H1 (cell line): ENCODE measurements at regions not wholly inside any gene's neighbourhood (a gene's known extent, or its start where the extent isn't known, plus 50 kb on each side); places are given as distances from the start of the nearest gene placed in this dataset.

ENCODE experiments used
- CTCF ChIA-PET: fragments of 300-600 bp; sonication (Branson Sonifier 250); formaldehyde crosslinking; loops from one replicate; lab custom pipeline; 2021; ENCODE audit not compliant: partially characterized antibody; lab: Charles Lee
- POLR2A ChIA-PET: fragments of 300-600 bp; sonication (Branson Sonifier 250); formaldehyde crosslinking; loops from one replicate; lab custom pipeline; 2021; ENCODE audit warnings: inconsistent platforms; ENCODE audit not compliant: partially characterized antibody; lab: Charles Lee
- DNase-seq, 2 experiments: peaks; one replicate each; pipeline versions ENCODE4 v3.0.0 to v3.0.0-alpha.2; 2010 to 2022; ENCODE audit warnings: low spot score in 2 of 2, low read depth in 1 of 2, mixed read lengths in 1 of 2
- FAIRE-seq: peaks from 2 replicates; lab custom pipeline; 2011; peaks lifted over from hg19 to GRCh38; lab: Jason Lieb, UNC
- H2AFZ ChIP-seq: 2 replicates; pipeline ENCODE4 v1.8.1; 2012; ENCODE audit warnings: low read length, inconsistent platforms
- H2AK5ac ChIP-seq: 2 replicates; pipeline ENCODE4 v1.6.1; 2013; ENCODE audit warnings: low read depth, low read length
- H2BK120ac ChIP-seq: replicated peaks from 2 replicates; pipeline ENCODE3; 2013; ENCODE audit warnings: low read depth, low read length, inconsistent platforms
- H2BK12ac ChIP-seq: 2 replicates; pipeline ENCODE4 v1.6.1; 2013; ENCODE audit warnings: low read depth, low read length
- H2BK15ac ChIP-seq: 2 replicates; pipeline ENCODE4 v1.6.1; 2013; ENCODE audit warnings: low read length
- H2BK20ac ChIP-seq: 2 replicates; pipeline ENCODE4 v1.6.1; 2013; ENCODE audit warnings: low read length
- H2BK5ac ChIP-seq: 2 replicates; pipeline ENCODE4 v1.6.1; 2013; ENCODE audit warnings: low read depth, low read length
- H3K14ac ChIP-seq: 2 replicates; pipeline ENCODE4 v1.6.1; 2013; ENCODE audit warnings: inconsistent platforms; ENCODE audit not compliant: insufficient read length
- H3K18ac ChIP-seq: 2 replicates; pipeline ENCODE4 v1.6.1; 2013; ENCODE audit warnings: low read length; ENCODE audit errors: extremely low read depth
- H3K23ac ChIP-seq: 2 replicates; pipeline ENCODE4 v1.6.1; 2013; ENCODE audit warnings: inconsistent platforms; ENCODE audit not compliant: insufficient read length
- H3K23me2 ChIP-seq: 2 replicates; pipeline ENCODE4 v1.6.1; 2013; ENCODE audit warnings: low read depth, low read length
- H3K27ac ChIP-seq: 2 replicates; pipeline ENCODE4 v1.6.1; 2011; ENCODE audit warnings: low read depth, low read length, inconsistent platforms
- H3K27me3 ChIP-seq, 4 experiments: replicated peaks in 1 of 4; 1 replicate in 1 of 4; 2 replicates in 3 of 4; pipeline versions ENCODE4 v1.6.1 to v1.8.1; 2011 to 2013; ENCODE audit warnings: low read length in 3 of 4, mild to moderate bottlenecking in 3 of 4, inconsistent platforms in 2 of 4, mixed read lengths in 2 of 4, moderate library complexity in 1 of 4; ENCODE audit not compliant: control insufficient read depth in 3 of 4, insufficient read depth in 3 of 4; ENCODE audit errors: extremely low read depth in 1 of 4
- H3K36me3 ChIP-seq, 4 experiments: 2 replicates each; pipeline versions ENCODE4 v1.6.1 to v1.8.1; 2011 to 2013; ENCODE audit warnings: mild to moderate bottlenecking in 4 of 4, low read length in 3 of 4, moderate library complexity in 2 of 4, control low read depth in 1 of 4, inconsistent platforms in 1 of 4; ENCODE audit not compliant: insufficient read depth in 4 of 4, control insufficient read depth in 2 of 4
- H3K4ac ChIP-seq: replicated peaks from 2 replicates; pipeline ENCODE3; 2013; ENCODE audit warnings: low read length, low read depth, mixed read lengths, inconsistent platforms; ENCODE audit not compliant: insufficient read length
- H3K4me1 ChIP-seq, 4 experiments: replicated peaks in 1 of 4; 1 replicate in 1 of 4; 2 replicates in 3 of 4; pipeline versions ENCODE4 v1.6.1 to v1.8.1; 2011 to 2013; ENCODE audit warnings: low read length in 3 of 4, inconsistent platforms in 2 of 4, mixed read lengths in 1 of 4; ENCODE audit not compliant: insufficient read depth in 4 of 4, control insufficient read depth in 3 of 4
- H3K4me2 ChIP-seq, 2 experiments: 2 replicates each; pipeline versions ENCODE4 v1.6.1 to v1.8.1; 2011 to 2013; ENCODE audit warnings: low read depth in 2 of 2, low read length in 2 of 2, control low read depth in 1 of 2, inconsistent platforms in 1 of 2, mild to moderate bottlenecking in 1 of 2; ENCODE audit not compliant: insufficient read depth in 1 of 2
- H3K4me3 ChIP-seq, 4 experiments: fragments of 200-600, 300-600 bp in 1 of 4; sonication (generic), shearing (Covaris generic), sonication (Bioruptor Twin) in 1 of 4; 2 replicates each; pipeline versions ENCODE4 v1.5.1 to v1.8.1; 2011 to 2016; ENCODE audit warnings: low read length in 4 of 4, low read depth in 3 of 4, control low read depth in 2 of 4, inconsistent platforms in 2 of 4, mild to moderate bottlenecking in 2 of 4, mixed read lengths in 1 of 4, moderate library complexity in 1 of 4; ENCODE audit not compliant: insufficient read depth in 2 of 4; ENCODE audit errors: extremely low read depth in 1 of 4
- H3K56ac ChIP-seq: replicated peaks from 2 replicates; pipeline ENCODE3; 2013; ENCODE audit warnings: low read depth, mild to moderate bottlenecking, mixed read lengths, low read length, inconsistent platforms; ENCODE audit not compliant: insufficient read length
- H3K79me1 ChIP-seq: 2 replicates; pipeline ENCODE4 v1.6.1; 2013; ENCODE audit warnings: low read depth, low read length, control low read depth
- H3K79me2 ChIP-seq, 2 experiments: 2 replicates each; pipeline versions ENCODE4 v1.6.1 to v1.8.1; 2012 to 2013; ENCODE audit warnings: low read length in 2 of 2, mild to moderate bottlenecking in 2 of 2, inconsistent platforms in 1 of 2; ENCODE audit not compliant: insufficient read depth in 2 of 2, control insufficient read depth in 1 of 2
- H3K9ac ChIP-seq, 4 experiments: replicated peaks in 1 of 4; 1 replicate in 1 of 4; 2 replicates in 3 of 4; pipeline versions ENCODE4 v1.6.1 to v1.8.1; 2011 to 2013; ENCODE audit warnings: low read depth in 3 of 4, low read length in 3 of 4, control low read depth in 2 of 4, mild to moderate bottlenecking in 2 of 4, moderate library complexity in 2 of 4, inconsistent platforms in 1 of 4; ENCODE audit errors: extremely low read depth in 1 of 4
- H3K9me3 ChIP-seq, 2 experiments: 2 replicates each; pipeline versions ENCODE4 v1.6.1 to v1.8.1; 2012 to 2013; ENCODE audit warnings: mild to moderate bottlenecking in 2 of 2, moderate library complexity in 2 of 2, control low read depth in 1 of 2, inconsistent platforms in 1 of 2, low read depth in 1 of 2, low read length in 1 of 2, mixed read lengths in 1 of 2; ENCODE audit not compliant: insufficient read depth in 2 of 2
- H4K20me1 ChIP-seq, 2 experiments: replicated peaks in 1 of 2; 2 replicates each; pipeline versions ENCODE3 to v1.8.1; 2011 to 2013; ENCODE audit warnings: inconsistent platforms in 2 of 2, low read length in 2 of 2, mild to moderate bottlenecking in 1 of 2; ENCODE audit not compliant: insufficient read depth in 2 of 2, control insufficient read depth in 1 of 2
- H4K5ac ChIP-seq: 2 replicates; pipeline ENCODE4 v1.6.1; 2013; ENCODE audit warnings: low read length, low read depth, mixed read lengths, inconsistent platforms; ENCODE audit not compliant: insufficient read length
- H4K8ac ChIP-seq: 2 replicates; pipeline ENCODE4 v1.8.0; 2013; ENCODE audit warnings: mild to moderate bottlenecking, moderate library complexity, low read length, inconsistent platforms; ENCODE audit not compliant: insufficient read depth; ENCODE audit errors: extremely low read depth
- H4K91ac ChIP-seq: replicated peaks from 2 replicates; pipeline ENCODE3; 2013; ENCODE audit warnings: low read length, mixed read lengths, inconsistent platforms; ENCODE audit not compliant: insufficient read length
- WGBS, 2 experiments: shearing (Covaris generic) in 1 of 2; methylation state at CpG; one replicate each; pipeline versions ENCODE4 v1.1.6 to v1.1.7; 2013 to 2015; ENCODE audit warnings: low lambda C conversion rate in 2 of 2, mixed read lengths in 2 of 2, inconsistent platforms in 1 of 2, low coverage in 1 of 2, missing lambda C conversion rate in 1 of 2; ENCODE audit not compliant: insufficient replicate concordance in 2 of 2, insufficient coverage in 1 of 2, insufficient read length in 1 of 2; ENCODE audit errors: extremely low coverage in 1 of 2, missing lambda C conversion rate in 1 of 2; 5-methylcytosine and 5-hydroxymethylcytosine counted together

DNA sequence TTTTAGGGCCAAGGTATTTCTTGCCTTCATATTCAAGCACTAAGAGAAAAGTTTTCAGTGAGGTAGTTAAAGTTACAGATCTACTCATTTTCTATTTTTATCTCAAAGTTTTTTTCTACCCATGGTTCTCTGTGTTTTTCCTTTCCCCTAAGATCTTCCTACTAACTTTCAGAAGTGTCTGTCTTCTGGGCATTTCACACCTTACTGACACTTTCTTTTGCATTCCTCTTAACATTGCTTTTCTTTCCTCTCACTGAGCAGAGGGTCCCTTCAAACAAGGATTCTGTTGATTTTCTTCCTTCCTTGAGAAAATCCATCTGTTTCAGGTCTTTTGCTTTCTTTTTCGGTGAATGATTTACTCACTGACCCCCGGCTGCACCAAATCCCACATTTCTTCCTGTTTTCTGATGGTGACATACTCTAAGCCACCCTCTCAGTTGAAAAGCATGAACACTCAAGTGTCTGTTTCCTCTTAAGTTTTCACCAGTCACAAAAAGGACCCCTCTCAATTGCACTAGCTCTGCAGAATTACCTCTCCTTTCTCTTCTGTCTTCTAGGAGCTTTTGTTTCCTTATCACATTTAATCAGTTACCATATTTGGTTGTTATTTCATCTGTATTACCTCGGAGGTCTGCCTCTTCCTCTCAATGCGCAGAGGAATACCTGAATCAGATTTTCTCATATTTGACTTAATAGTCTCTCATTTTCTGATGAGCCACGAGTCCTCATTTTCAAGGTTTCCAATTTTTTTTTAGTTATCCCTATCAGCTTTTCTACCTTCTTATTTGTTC is 73.5 kb upstream of the RNF217 start:
- H4K91ac ChIP-seq: no peak overlapping the region
- no peak for FAIRE-seq
- CTCF ChIA-PET: interaction anchor here (1.0 to 1.2 kb wide), 2 partner anchors 225 to 303 kb away, joined by 3 to 5 read pairs; no protein-coding TSS in a partner anchor

More for the DNA sequence above, 73.5 kb upstream of the RNF217 start:
- no peaks in the 10 kb centered on the region for H3K23me2 ChIP-seq
- no peak for DNase-seq
- no peak overlapping the region for H3K56ac ChIP-seq
- H3K79me1 ChIP-seq: no peaks in the 10 kb centered on the region
- no peak overlapping the region for H2BK20ac ChIP-seq
- WGBS, 2 experiments: 85% methylated on average over 5 of the region's 5 CpGs; no CpG with 5 or more reads in 1 of the 2 experiments
- no peaks in the 10 kb centered on the region for H3K36me3 ChIP-seq
- no peak overlapping the region for H3K9ac ChIP-seq
- no peak overlapping the region for H3K27ac ChIP-seq
- H2AK5ac ChIP-seq: no peak overlapping the region
- peaks cover 0 to 11% (median 3%) of the 10 kb centered on the region in 4 experiments; a peak in 5 of 7 replicates for H3K4me1 ChIP-seq
- H3K4me3 ChIP-seq: no peak overlapping the region
- H3K9me3 ChIP-seq: peaks cover 0 to 4% of the 10 kb centered on the region in 2 experiments; a peak in 1 of 4 replicates
- no peak overlapping the region for H4K8ac ChIP-seq
- H3K27me3 ChIP-seq: no peaks in the 10 kb centered on the region
- no peak overlapping the region for H4K5ac ChIP-seq
- no peak overlapping the region for H2BK15ac ChIP-seq
- no peak overlapping the region for H3K4ac ChIP-seq
- no peaks in the 10 kb centered on the region for H4K20me1 ChIP-seq
- no peak overlapping the region for H2BK5ac ChIP-seq
- POLR2A ChIA-PET: no interaction called here
- no peak overlapping the region for H2BK120ac ChIP-seq
- no peak overlapping the region for H3K23ac ChIP-seq
- H3K18ac ChIP-seq: no peak overlapping the region
- H2AFZ ChIP-seq: no peak overlapping the region
- no peak overlapping the region for H2BK12ac ChIP-seq
- H3K4me2 ChIP-seq: no peak overlapping the region
- H3K79me2 ChIP-seq: no peaks in the 10 kb centered on the region
- no peak overlapping the region for H3K14ac ChIP-seq
